LHCN-M2 (cell line): ENCODE measurements at regions not wholly inside any gene's neighbourhood (a gene's known extent, or its start where the extent isn't known, plus 50 kb on each side); places are given as distances from the start of the nearest gene placed in this dataset.

Source experiments
- DNase-seq: peaks from one replicate; pipeline ENCODE4 v3.0.0-alpha.2; 2012; ENCODE audit warnings: low read depth

GRCh38 chr1:38291906-38292521 lies 245.4 kb upstream of the POU3F1 start:
- no peak for DNase-seq

- no peak for DNase-seq
These were observed 244.7 kb upstream of the POU3F1 start for GRCh38 chr1:38291336-38291735.

- DNase-seq: no peak
These were observed 242.4 kb upstream of the POU3F1 start for GRCh38 chr1:38289034-38289433.

- no peak for DNase-seq
These were observed 241.0 kb upstream of the POU3F1 start for GRCh38 chr1:38287547-38287946.

GRCh38 chr1:38287036-38287435 lies 240.4 kb upstream of the POU3F1 start:
- DNase-seq: no peak

GRCh38 chr1:38285807-38286530 lies 239.4 kb upstream of the POU3F1 start:
- DNase-seq: no peak

- DNase-seq: no peak
These were observed 238.4 kb upstream of the POU3F1 start for GRCh38 chr1:38284953-38285352.

- DNase-seq: no peak
These were observed 237.3 kb upstream of the POU3F1 start for GRCh38 chr1:38283696-38284470.

GRCh38 chr1:38279148-38279547 lies 232.6 kb upstream of the POU3F1 start:
- no peak for DNase-seq

GRCh38 chr1:38277646-38278045 lies 231.1 kb upstream of the POU3F1 start:
- no peak for DNase-seq

GRCh38 chr1:38275960-38276359 lies 229.4 kb upstream of the POU3F1 start:
- no peak for DNase-seq

GRCh38 chr1:38274974-38275373 lies 228.4 kb upstream of the POU3F1 start:
- DNase-seq: peak; percentile 1

- no peak for DNase-seq
These were observed 226.7 kb upstream of the POU3F1 start for GRCh38 chr1:38273196-38273804.

- DNase-seq: no peak
These were observed 225.9 kb upstream of the POU3F1 start for GRCh38 chr1:38272515-38272914.

- DNase-seq: no peak
These were observed 224.4 kb upstream of the POU3F1 start for GRCh38 chr1:38270849-38271633.

GRCh38 chr1:38269923-38270848 lies 223.6 kb upstream of the POU3F1 start:
- DNase-seq: no peak

GRCh38 chr1:38268226-38268625 lies 221.6 kb upstream of the POU3F1 start:
- DNase-seq: no peak

GRCh38 chr1:38267037-38268036 lies 220.7 kb upstream of the POU3F1 start:
- DNase-seq: no peak

GRCh38 chr1:38266197-38266520 lies 219.6 kb upstream of the POU3F1 start:
- no peak for DNase-seq
